HG03066 (cell line): ENCODE measurements at regions not wholly inside any gene's neighbourhood (a gene's known extent, or its start where the extent isn't known, plus 50 kb on each side); places are given as distances from the start of the nearest gene placed in this dataset.
A peak's percentile ranks its signal among the peaks of the same experiment; 100 is the strongest.

Experiments used
- ATAC-seq: cut with Tn5 transposase; IDR thresholded peaks from one replicate; pipeline ENCODE4 v1.9.1; 2021; ENCODE audit warnings: low read depth; ENCODE audit not compliant: unreplicated experiment

DNA sequence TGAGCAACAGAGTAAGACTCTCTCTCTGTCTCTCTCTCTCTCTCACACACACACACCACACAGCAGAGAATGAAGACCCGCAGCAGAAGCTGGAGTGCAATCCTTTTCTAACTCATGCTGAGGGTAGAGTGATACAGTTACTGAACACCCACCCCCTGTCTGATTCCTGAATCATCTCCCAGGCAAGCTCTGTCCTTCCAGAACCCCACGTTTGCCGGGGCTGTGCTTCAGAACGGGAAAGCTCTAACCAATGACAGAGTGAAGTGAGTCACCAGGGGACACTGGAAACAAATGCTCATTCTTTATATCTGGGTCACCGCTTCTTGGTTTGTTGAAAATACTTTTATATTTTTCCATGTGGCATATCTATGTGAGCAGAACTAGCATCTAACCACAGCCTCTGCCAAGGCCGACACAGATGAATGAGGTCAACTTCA, 553.7 kb upstream of the AMELY start:
- ATAC-seq: no peak

DNA sequence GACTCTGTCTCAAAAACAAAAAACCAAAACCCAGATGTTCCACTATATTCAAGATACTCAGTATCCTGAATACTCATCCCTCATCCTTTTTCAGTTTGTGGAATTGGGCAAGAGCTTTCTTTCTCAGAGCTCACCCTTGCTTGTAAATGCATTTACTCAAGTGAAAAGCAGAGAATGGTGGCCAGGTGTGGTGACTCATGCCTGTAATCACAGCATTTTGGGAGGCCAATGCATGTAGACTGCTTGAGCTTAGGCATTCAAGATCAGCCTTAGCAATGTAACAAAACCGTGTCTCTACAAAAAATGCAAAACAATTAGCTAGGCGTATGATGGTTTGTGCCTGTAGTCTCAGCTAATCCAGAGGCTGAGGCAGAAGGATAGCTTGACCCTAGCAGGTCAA, 553.2 kb upstream of the AMELY start:
- ATAC-seq: no peak

- no peak for ATAC-seq
Observed at GRCh38 chrY:7463711-7464110, 552.2 kb upstream of the AMELY start.

- ATAC-seq: no peak
Observed at GRCh38 chrY:7463196-7463595, 551.6 kb upstream of the AMELY start.

DNA sequence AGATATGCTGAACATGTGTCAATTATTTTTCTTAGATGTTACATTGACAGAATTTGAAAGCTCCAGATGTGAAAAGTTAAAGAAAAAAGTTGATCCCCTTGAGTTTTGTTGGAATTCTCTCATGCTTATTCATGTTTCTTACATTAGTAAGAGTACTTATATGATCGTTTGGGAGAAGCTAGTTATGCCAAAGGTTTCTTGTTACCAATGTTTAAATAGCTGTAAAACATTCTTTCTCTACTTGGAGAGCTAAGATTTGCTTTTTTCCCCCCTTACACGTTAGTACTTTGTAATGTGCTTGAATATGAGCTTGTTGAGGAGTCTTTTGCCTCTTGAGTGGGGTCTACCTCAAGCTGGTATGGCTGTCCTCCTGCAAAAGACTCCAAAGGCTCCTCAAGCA, 551.1 kb upstream of the AMELY start:
- ATAC-seq: no peak

DNA sequence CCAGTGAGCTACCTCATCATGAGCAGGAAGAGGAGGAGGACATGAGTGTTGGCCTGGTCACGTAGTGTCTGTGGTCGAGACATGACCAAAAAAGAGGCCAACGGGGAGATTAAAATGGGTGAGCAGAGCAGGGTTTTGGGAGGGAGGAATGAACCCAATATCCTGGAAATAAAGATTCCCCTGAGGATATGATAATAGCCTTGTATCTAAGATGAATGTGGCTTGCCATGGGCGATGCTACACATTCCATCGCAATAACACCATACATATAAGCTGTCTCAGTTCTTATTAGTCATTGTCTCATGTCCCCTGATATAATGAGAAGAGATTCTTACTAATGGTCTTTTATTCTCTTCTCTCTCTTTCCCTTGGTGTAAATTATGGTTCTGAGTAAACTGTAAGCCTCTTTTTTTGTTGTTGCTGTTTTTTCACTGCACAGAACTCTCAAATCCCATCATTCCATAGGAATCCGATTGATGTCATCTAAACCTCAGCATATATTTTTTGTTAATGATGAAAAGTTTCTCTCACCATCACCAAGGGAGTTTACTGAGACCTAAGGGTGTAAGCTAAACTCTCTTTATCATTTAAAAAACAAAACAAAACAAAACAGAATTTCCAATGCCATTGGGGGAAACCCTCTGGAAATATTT, 550.4 kb upstream of the AMELY start:
- ATAC-seq: no peak

DNA sequence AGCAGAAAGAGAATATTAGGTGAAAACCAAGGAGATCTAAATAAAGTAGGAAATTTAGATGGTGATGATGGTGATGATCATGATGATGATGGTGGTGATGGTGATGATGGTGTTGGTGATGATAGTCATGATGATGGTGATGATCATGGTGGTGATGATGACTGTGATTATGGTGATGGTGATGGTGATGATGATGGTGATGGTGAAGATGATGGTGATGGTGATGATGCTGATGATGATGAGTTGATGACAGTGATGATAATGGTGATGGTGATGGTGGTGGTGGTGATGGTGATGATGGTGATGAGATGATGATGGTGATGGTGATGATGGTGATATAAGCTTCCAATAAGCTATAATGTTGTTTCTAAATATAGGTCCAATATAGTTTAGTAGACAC, 548.2 kb upstream of the AMELY start:
- no peak for ATAC-seq

DNA sequence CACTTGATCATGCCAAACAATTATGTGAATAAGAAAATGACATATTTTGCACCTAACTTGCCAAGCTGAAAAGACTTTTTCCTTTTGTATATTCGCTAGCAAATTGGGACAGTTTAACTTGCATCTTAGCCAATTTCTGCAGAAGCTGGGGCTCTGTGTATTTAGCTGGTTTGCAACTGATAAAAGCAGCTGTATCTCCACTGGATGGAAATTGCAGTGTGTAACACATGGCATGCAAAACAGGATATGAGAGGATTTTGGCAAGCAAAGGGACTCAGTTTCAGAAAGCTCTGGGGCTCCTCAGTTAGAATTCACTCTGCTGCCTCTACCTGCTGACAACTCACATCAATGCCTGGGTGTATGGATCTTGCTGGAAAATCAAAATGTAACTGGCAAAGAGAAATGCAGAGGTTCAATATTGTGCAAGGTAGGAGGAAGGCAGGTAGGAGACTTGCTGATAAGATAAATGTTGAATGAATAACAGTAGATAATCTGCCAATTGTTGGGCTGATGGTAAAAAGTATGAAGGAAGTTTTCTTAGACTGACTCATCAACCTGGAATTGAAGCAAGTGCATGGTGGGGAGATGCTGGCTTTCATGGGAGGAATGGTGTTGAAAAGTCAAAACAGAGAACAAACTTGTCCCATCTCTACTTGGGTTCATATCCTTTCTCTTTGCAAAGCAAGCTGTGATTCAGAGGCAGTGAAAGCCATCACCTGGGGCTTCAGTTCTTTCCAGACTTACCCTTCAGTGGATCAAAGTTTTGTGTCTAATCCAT, 546.9 kb upstream of the AMELY start:
- ATAC-seq: no peak

DNA sequence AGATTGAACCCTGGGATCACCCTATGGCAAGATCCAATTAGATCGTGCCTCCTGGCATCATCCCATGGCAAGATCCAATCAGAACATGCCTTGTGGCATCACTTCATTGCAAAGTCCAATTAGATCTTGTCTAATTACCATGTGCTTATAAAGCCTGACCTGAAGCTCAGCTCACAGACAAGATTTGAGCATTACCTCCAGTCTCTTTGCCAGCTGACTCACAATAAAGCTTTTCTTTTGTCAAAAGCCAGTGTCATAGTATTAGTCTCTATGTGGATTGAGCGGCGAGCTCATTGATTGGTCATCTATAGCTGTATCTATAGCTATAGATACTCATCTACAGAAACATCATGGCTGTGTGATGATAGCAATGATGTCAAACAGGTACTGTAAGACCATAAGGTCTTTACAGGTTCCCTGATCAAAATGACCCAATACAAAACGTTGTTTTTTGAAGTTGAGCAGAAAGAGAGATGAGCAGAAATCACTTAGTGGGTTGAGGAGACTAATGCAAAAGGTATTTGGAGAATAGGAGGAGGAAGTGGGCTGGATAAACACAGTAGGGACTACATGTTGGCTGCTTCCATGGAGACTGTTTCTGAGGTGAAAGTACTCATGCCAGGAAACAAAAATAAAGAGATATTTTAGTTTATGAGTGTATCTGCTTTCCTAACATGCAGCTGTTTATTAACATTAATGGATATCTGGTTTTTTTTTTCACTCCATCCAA, 545.9 kb upstream of the AMELY start:
- ATAC-seq: no peak

- ATAC-seq: no peak
Observed at GRCh38 chrY:7455626-7456025, 544.1 kb upstream of the AMELY start.

- peak; percentile 54 for ATAC-seq
Observed at GRCh38 chrY:7453336-7453735, 541.8 kb upstream of the AMELY start.

GRCh38 chrY:7452246-7452645, 540.7 kb upstream of the AMELY start:
- ATAC-seq: no peak

DNA sequence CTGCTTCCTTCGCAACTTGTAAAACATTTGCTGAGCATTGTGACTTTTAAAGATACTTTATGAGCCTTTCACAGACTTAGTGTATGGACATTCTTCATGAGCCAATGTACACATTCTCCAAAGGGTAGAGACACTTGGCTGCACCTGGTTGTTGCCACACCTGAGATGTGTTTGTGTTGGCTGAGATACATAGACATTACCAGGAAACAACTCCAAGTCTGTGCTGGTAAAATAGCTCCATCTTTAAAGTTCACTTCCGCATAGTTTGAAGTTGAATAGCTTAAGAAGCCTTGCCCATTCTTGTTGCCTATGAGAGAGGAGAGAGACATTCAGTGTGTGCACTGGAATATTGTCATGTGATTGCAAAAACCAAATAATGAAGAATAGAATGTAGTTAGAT, 538.3 kb upstream of the AMELY start:
- ATAC-seq: no peak

- ATAC-seq: no peak
Observed at GRCh38 chrY:7448687-7449086, 537.1 kb upstream of the AMELY start.

DNA sequence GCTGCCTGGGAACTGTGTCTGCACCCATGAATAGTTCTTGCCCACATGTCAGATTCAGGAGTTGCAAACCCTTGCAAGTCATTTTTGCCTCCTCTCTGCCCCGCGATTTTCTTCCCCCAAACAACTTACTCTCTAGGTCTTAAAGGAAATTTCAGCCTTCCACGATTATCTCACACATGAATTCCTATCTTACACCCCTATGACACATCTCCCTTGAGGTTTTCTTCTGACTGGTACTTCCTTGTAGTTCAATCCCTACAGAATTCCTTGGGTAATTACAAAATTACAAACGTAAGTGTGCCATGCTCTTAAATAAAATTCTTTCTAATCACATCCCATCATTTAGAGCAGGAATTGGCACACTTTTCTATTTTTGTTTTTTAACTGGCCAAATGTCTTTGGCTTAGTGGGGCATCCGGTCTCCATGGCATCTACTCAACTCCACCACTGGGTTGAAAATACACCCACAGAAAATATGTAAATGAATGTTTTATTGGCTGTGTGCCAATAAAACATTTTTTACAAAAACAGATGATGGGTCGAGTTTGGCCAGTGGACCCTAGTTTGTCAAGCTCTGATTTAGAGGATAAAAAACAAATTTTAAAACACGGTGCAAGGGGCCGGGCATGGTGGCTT, 536.4 kb upstream of the AMELY start:
- ATAC-seq: no peak

GRCh38 chrY:7444141-7444540, 532.6 kb upstream of the AMELY start:
- no peak for ATAC-seq

GRCh38 chrY:7440796-7441530, 529.4 kb upstream of the AMELY start:
- no peak for ATAC-seq

DNA sequence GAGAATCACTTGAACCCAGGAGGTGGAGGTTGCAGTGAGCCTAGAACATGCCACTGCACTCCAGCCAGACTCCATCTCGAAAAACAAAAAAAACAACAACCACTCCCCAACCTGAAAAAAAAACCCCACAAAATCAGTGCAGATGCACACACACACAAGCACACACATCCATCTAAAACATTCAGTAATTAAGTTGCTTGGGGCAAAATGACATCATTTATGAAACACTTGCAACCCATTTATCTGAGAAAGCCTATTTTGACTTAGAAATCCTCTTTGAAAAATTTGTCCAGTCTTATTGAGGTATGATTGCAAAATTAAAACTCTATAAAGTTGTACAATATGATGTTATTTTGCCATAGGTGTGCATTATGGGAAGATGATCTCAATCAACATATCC, 525.5 kb upstream of the AMELY start:
- no peak for ATAC-seq

GRCh38 chrY:7433817-7434809, 522.6 kb upstream of the AMELY start:
- no peak for ATAC-seq
